HG03139 (cell line): ENCODE measurements at regions not wholly inside any gene's neighbourhood (a gene's known extent, or its start where the extent isn't known, plus 50 kb on each side); places are given as distances from the start of the nearest gene placed in this dataset.

Experiments
- ATAC-seq: cut with Tn5 transposase; IDR thresholded peaks from one replicate; pipeline ENCODE4 v1.9.1; 2021; ENCODE audit not compliant: unreplicated experiment

- ATAC-seq, result no peak
These were observed 299.1 kb upstream of the NRIP1 start for GRCh38 chr21:15363921-15364320.

GRCh38 chr21:15365751-15366392, 301.1 kb upstream of the NRIP1 start:
- ATAC-seq, result no peak

DNA sequence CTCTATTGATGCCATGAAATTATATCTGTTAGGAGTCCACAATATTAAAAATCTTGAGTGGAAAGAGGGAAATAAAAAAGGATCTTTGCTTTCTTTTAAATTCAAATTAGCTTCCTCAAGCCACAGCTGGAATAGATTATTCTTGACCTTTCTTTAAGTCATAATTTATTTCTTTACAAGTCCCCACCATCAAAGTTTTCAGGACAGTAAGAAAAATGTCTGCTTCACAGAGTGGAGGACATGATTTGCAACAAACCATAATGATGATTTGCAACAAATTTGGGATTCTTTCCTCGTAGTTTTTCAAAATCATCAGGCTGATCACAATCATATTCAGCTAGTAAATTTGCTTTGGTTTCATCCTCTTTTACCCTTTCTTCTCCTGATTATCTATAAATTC, 301.8 kb upstream of the NRIP1 start:
- no peak for ATAC-seq

DNA sequence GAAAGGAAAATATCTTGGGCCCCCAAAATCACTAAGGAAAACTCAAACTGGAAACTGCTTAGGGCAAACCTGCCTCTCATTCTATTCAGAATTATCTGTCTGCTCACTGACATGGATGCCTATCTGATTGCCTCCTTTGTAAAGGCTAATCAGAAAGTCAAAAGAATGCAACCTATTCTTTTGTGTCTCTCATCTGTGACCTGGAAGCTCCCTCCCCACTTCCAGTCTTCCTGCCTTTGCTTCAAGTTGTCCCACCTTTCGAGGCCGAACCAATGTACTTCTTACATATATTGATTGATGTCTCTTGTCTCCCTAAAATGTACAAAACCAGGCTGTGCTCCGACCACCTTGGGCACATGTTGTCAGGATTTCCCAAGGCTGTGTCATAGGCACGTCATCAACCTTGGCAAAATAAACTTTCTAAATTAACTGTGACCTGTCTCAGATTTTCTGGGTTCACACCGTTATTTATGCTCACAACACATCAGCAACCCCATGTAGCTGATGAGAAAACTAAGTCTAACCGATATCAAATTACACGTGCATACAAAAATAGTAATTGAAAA, 302.3 kb upstream of the NRIP1 start:
- ATAC-seq, result no peak

- ATAC-seq, result no peak
These were observed 305.7 kb upstream of the NRIP1 start for GRCh38 chr21:15370462-15370975.

- ATAC-seq, result no peak
These were observed 309.1 kb upstream of the NRIP1 start for GRCh38 chr21:15373941-15374340.

- no peak for ATAC-seq
These were observed 315.0 kb upstream of the NRIP1 start for GRCh38 chr21:15379776-15380175.

GRCh38 chr21:15383588-15383987, 318.8 kb upstream of the NRIP1 start:
- no peak for ATAC-seq

GRCh38 chr21:15390049-15390448, 325.2 kb upstream of the NRIP1 start:
- no peak for ATAC-seq

DNA sequence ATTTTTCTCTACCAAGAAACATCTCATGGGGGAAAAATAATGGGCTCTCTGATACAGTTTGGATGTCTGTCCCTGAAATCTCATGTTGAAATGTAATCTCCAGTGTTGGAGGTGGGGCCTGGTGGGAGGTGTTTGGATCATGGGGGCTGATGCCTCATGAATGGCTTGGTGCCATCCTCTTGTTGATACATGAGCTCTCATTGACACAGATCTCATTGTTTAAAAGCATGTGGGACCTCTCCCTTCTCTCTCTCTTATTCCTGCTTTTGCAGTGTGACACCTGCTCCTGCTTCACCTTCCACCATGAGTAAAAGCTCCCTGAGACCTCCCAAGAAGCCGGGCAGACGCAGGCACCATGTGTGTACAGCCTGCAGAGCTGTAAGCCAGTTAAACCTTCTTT, 332.5 kb upstream of the NRIP1 start:
- ATAC-seq, result no peak

DNA sequence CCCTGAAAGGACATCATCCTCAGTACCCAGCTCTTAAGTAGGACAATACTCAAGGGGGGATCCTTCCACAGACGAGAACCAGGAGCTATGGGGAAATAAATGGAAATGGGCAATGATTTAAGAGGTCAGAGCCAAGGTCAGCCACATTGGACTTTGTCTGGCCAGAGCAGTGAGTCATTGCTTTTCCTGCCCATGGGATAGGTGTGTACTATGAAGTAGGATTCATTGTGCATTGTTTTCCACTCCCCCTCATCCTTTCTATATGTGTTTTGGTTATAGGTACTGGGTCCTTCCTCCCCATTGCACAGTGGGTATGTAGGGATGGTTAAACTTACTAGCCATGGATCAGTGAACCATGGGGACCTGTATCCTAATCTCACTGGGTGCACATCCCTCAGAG, 328.9 kb upstream of the USP25 start:
- no peak for ATAC-seq

DNA sequence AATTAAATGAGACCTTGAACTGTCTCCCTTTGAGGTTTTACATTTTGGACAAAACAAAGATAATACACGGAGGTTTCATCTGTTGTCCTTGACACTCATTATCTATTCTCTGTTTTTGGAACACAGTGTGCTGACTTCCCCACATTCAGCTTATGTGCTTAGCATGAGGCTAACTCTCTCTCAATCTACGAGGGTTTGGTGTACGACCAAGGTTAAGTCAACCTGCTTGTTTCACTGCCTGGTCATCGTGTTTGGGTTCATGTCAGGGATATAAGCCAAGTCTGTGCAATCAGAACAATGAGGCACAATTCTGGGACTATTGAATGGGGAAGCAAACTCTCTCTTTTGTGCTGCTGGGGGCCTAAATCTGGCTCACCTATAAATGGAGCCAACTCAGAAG, 328.5 kb upstream of the USP25 start:
- ATAC-seq, result no peak

- ATAC-seq, result no peak
These were observed 324.6 kb upstream of the USP25 start for GRCh38 chr21:15405214-15405613.

DNA sequence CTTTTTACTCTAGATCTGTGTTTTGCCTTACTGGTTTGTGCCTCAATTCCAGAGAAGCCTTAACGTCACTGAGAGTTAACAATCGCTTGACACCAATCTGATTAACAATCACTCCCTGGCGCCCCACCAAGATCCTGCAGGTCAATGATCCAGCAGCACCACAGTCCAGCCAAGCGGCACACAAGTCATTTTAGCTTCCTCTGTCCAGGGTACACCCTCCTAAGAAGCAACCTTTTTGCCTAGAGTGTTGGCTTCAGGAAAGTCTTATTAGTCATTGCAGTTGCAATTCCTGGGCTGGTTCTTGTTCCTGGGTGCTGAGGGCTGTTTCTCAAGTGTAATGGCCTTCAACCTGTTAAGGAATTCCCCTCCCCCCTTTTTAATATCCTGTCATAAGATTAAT, 323.0 kb upstream of the USP25 start:
- ATAC-seq, result no peak

DNA sequence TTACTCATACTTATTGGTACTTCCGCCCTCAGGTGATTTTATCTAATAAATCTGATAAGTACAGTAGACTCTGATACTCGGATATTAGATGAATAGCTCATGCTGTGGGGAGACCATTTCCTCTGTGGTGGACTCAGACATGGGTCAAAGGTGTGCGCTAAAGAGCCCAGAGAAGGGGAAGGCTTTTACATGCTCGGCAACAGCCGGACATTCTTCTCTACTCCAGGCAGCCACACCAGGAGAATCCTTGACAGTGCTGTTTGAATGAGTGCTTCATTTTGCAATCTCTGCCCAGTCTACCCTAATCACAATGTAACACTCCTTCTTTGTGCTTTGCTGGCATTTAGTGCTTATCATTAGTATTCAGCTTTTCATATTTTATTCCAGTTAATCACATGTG, 322.2 kb upstream of the USP25 start:
- ATAC-seq, result no peak

GRCh38 chr21:15408089-15408488, 321.7 kb upstream of the USP25 start:
- no peak for ATAC-seq

DNA sequence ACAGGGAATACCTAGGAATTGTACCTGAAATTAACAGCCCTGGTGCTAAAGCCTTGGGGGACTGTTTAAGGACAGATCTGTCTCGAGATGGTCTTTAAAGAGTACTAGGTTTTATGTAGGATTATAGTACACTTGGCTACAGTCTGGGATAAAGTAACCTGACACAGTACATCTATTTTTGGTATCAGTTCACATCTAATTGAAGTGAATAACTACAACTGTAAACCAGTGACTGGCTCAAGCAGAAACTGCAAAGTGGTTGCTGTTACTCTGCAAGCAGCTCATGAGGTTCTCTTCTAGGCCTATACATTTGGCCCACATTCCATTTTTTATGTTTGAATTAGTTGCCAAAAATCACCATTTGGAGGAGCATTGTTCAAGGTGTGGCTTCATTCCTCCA, 320.8 kb upstream of the USP25 start:
- no peak for ATAC-seq

DNA sequence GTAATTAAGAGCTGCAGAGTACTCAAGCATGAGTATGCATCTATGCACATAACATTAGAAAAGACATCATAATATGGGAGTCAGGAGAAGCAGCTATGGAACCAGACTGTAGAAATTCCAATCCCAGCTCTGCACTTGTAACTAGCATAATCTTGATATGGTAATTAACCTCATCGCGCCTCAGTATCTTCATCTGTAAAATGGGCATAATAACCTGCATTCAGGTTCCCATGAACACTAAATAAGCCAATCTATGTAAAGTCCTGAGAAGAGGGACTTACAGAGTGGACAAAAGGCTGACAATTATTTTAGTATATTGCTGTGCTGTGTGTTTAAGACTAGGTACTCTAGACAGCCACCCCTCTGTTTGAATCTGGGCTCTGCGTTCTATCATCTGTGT, 318.9 kb upstream of the USP25 start:
- ATAC-seq, result no peak

- no peak for ATAC-seq
These were observed 315.7 kb upstream of the USP25 start for GRCh38 chr21:15414057-15414456.

DNA sequence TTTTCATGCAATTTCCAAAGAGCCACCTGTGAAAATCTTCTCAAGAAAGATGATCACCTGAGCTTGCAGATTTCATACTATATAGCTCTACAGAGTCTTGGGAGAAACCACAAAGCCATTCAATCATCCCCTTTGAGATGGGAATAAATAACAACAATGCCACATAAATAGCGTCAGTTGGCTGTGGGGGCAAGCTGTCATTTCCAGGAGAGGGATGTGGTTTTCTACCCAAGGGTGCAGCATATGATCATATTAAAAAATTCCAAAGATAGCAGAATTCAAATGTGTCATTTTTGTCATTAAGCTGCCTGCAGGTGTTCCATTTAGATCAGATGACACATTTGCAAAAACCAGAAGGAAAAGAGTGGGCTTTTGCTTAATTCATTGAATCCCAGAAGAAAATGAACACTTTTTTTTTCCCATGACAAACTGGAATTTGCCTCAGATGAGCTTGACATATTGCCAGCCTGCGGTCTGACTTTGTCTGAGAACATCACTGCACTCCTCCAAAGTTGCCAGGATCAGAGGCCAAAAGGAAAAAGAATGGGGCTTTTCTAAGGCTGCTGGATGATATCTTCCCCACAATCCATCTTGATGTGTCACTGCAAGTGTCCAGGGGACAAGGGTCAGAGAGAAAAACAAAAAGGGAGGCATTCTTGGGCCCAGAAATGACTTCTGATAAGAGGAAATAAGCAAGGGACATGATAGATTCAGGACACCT, 314.1 kb upstream of the USP25 start:
- ATAC-seq, result no peak

GRCh38 chr21:15421441-15421881, 308.3 kb upstream of the USP25 start:
- no peak for ATAC-seq

DNA sequence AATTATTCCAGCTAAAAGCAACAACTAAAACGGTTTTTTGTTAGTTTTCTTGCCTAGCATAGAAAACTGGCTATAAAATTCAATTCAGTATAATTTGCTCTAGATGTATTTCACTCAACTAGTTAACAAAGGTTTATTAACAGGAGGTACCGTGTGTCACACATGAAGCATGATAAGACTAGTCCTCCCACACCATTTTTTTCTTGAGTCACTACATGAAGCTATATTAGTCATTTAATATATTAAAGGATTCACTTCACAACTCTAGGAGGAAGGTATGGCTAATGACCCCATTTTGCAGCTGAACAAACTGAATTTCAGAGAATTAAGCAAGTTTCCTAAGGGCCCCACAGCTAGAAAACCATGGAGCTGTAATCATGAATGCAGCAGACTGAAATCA, 307.8 kb upstream of the USP25 start:
- no peak for ATAC-seq
